HG03139 (cell line): ENCODE measurements at regions not wholly inside any gene's neighbourhood (a gene's known extent, or its start where the extent isn't known, plus 50 kb on each side); places are given as distances from the start of the nearest gene placed in this dataset.

Experiments
- ATAC-seq: cut with Tn5 transposase; IDR thresholded peaks from one replicate; pipeline ENCODE4 v1.9.1; 2021; ENCODE audit not compliant: unreplicated experiment

- ATAC-seq: no peak
Measured at GRCh38 chr14:81829447-81829846, 295.8 kb upstream of the SEL1L start.

GRCh38 chr14:81831128-81831820 lies 297.6 kb upstream of the SEL1L start:
- ATAC-seq: no peak

- no peak for ATAC-seq
Measured at GRCh38 chr14:81834308-81834707, 300.7 kb upstream of the SEL1L start.

- no peak for ATAC-seq
Measured at GRCh38 chr14:81837304-81837703, 303.7 kb upstream of the SEL1L start.

- ATAC-seq: no peak
Measured at GRCh38 chr14:81839056-81839455, 305.4 kb upstream of the SEL1L start.

- ATAC-seq: no peak
Measured at GRCh38 chr14:81841346-81841745, 307.7 kb upstream of the SEL1L start.

- ATAC-seq: no peak
Measured at GRCh38 chr14:81849714-81850113, 316.1 kb upstream of the SEL1L start.

GRCh38 chr14:81855007-81855406 lies 321.4 kb upstream of the SEL1L start:
- ATAC-seq: no peak

- no peak for ATAC-seq
Measured at GRCh38 chr14:81859046-81859445, 325.4 kb upstream of the SEL1L start.

- ATAC-seq: no peak
Measured at GRCh38 chr14:81868172-81868571, 334.5 kb upstream of the SEL1L start.

- no peak for ATAC-seq
Measured at GRCh38 chr14:81871706-81872105, 338.1 kb upstream of the SEL1L start.

GRCh38 chr14:81884382-81884781 lies 350.7 kb upstream of the SEL1L start:
- no peak for ATAC-seq

GRCh38 chr14:81886588-81886987 lies 352.9 kb upstream of the SEL1L start:
- no peak for ATAC-seq

GRCh38 chr14:81889529-81889928 lies 355.9 kb upstream of the SEL1L start:
- no peak for ATAC-seq

- no peak for ATAC-seq
Measured at GRCh38 chr14:81890020-81890419, 356.4 kb upstream of the SEL1L start.

- no peak for ATAC-seq
Measured at GRCh38 chr14:81903477-81903876, 369.8 kb upstream of the SEL1L start.

GRCh38 chr14:81927070-81927469 lies 393.4 kb upstream of the SEL1L start:
- no peak for ATAC-seq

- ATAC-seq: no peak
Measured at GRCh38 chr14:81931828-81932227, 398.2 kb upstream of the SEL1L start.

- no peak for ATAC-seq
Measured at GRCh38 chr14:81936348-81936747, 402.7 kb upstream of the SEL1L start.

- no peak for ATAC-seq
Measured at GRCh38 chr14:81936902-81937301, 403.2 kb upstream of the SEL1L start.

GRCh38 chr14:81938341-81938740 lies 404.7 kb upstream of the SEL1L start:
- no peak for ATAC-seq

- ATAC-seq: no peak
Measured at GRCh38 chr14:81940651-81941050, 407.0 kb upstream of the SEL1L start.

GRCh38 chr14:81942071-81942470 lies 408.4 kb upstream of the SEL1L start:
- ATAC-seq: no peak
